ENCODE measurements at regions not wholly inside any gene's neighbourhood (a gene's known extent, or its start where the extent isn't known, plus 50 kb on each side); places are given as distances from the start of the nearest gene placed in this dataset.

DNA sequence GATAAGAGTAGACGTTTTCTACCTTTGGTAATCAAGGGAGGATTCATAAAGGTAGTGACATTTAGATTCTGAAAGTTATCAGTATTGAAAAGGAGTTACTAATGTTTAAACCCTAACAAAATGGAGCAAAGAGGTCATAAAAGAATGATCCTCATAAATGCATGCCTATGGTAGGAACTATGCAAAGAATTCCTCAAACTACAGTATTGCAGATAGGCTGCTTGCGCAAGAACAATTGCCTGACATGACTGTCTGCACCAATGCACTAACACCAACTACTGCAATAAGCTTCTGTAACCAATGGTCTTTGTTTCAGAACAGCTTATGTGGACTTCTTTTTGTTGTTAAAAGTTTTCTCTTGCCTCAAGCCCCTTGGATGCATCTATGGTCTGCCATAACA is 597.3 kb upstream of the ADGRL4 start:
- intact Hi-C loops (cut with DNase I) = no loop called here
- no peak overlapping the region for H3K27ac ChIP-seq (replicated peaks in 1 of 4)
- H3K4me1 ChIP-seq = no peaks in the 10 kb centered on the region
- no peak for DNase-seq (ENCODE audit: extremely low spot score)
- WGBS = 79% methylated on average over 2 of the region's 2 CpGs
- H3K4me3 ChIP-seq = no peak overlapping the region
- H3K27me3 ChIP-seq = no peaks in the 10 kb centered on the region
- H3K36me3 ChIP-seq = no peaks in the 10 kb centered on the region
- H3K9me3 ChIP-seq = peaks cover 0 to 6% (median 0%) of the 10 kb centered on the region in 4 donors
- TF ChIP-seq, protein P1, sequence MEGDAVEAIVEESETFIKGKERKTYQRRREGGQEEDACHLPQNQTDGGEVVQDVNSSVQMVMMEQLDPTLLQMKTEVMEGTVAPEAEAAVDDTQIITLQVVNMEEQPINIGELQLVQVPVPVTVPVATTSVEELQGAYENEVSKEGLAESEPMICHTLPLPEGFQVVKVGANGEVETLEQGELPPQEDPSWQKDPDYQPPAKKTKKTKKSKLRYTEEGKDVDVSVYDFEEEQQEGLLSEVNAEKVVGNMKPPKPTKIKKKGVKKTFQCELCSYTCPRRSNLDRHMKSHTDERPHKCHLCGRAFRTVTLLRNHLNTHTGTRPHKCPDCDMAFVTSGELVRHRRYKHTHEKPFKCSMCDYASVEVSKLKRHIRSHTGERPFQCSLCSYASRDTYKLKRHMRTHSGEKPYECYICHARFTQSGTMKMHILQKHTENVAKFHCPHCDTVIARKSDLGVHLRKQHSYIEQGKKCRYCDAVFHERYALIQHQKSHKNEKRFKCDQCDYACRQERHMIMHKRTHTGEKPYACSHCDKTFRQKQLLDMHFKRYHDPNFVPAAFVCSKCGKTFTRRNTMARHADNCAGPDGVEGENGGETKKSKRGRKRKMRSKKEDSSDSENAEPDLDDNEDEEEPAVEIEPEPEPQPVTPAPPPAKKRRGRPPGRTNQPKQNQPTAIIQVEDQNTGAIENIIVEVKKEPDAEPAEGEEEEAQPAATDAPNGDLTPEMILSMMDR (IDR thresholded peaks at IDR 0.05) = no peak
- no peak for TF ChIP-seq EP300 (IDR thresholded peaks at IDR 0.05)
- no peak for TF ChIP-seq POLR2A (IDR thresholded peaks at IDR 0.05; ENCODE audit: low read depth)
- no peak for TF ChIP-seq POLR2AphosphoS5 (IDR thresholded peaks at IDR 0.05)

DNA sequence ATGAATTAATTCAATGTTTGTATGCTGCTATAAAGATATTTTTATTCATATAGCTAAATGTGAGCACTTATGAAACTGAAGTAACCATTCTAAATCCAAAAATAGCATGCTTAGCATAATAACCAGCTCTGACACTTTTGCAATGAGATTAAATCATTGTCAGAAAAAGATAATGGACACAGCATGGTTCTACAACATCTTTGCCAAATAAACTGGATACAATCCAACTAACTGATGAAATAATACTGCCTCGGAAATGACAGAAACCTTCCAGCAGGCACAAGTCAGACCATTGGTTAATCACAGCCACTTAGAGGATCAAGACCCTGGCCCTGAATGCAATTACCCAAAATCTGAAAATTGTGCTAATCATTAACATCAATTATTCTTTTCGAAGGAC is 592.7 kb upstream of the ADGRL4 start:
- intact Hi-C loops (cut with DNase I) = no loop called here
- Histone ChIP-seq H3K27me3 (no peaks in the 10 kb centered on the region), H3K27ac (replicated peaks in 1 of 4) (no peak overlapping the region), H3K36me3 (no peaks in the 10 kb centered on the region), H3K4me1 (peaks cover 0 to 3% (median 0%) of the 10 kb centered on the region in 4 donors), H3K4me3 (no peak overlapping the region), H3K9me3 (peaks cover 0 to 6% (median 0%) of the 10 kb centered on the region in 4 donors)
- WGBS = 84% methylated on average over 2 of the region's 2 CpGs
- DNase-seq (ENCODE audit: extremely low spot score) = no peak
- TF ChIP-seq, protein P1 (IDR thresholded peaks at IDR 0.05) = no peak
- no peak for TF ChIP-seq POLR2AphosphoS5 (IDR thresholded peaks at IDR 0.05)

DNA sequence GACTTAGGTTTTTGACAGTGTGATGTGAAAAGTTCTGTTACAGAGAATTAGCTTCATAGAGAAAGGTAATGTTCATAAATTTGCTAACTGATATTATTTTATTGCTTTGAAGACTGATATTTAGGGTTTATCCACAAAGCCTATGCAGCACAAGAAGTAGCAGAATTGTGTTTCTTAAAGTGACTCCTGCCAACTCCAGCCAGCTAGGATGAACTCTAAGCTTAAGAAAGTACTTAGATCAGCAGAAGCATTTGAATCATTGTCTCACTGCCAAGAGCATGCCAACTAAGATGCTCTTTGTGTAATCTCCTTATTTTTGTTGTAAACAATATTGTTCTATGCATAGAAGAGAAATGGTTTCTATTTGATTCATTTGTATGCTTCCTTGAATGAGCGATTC is 589.4 kb upstream of the ADGRL4 start:
- Histone ChIP-seq H3K27me3 (no peaks in the 10 kb centered on the region), H3K4me3 (no peak overlapping the region), H3K9me3 (peaks cover 0 to 6% (median 0%) of the 10 kb centered on the region in 4 donors), H3K36me3 (no peaks in the 10 kb centered on the region), H3K4me1 (peaks cover 0 to 7% (median 2%) of the 10 kb centered on the region in 4 donors), H3K27ac (replicated peaks in 1 of 4) (no peak overlapping the region)
- 89% methylated on average over 1 of the region's 1 CpG for WGBS
- TF ChIP-seq, protein P1 (IDR thresholded peaks at IDR 0.05) = no peak
- TF ChIP-seq POLR2AphosphoS5 (IDR thresholded peaks at IDR 0.05) (no peak), POLR2A (IDR thresholded peaks at IDR 0.05; ENCODE audit: low read depth) (no peak), EP300 (IDR thresholded peaks at IDR 0.05) (no peak)
- intact Hi-C loops (cut with DNase I) = no loop called here
- no peak for DNase-seq (ENCODE audit: extremely low spot score)

DNA sequence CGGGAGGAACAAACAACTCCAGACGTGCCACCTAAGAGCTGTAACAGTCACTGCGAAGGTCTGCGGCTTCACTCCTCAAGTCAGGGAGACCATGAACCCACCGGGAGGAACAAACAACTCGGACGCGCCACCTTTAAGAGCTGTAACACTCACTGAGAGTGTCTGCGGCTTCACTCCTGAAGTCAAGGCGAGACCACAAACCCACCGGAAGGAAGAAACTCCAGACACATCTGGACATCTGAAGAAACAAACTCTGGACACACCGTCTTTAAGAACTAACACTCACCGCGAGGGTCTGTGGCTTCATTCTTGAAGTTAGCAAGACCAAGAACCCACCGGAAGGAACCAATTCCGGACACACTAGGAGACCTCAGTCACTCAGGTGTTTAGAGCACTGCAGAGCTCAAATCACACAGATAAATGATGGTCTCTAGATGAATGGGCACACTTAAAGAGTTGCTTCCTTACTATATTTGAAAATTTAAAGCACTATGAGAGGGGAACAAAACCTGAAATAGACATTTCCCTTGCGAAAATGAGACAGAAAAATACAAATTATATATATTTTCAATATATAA is 587.7 kb upstream of the ADGRL4 start:
- intact Hi-C loops (cut with DNase I) = no loop called here
- no peak overlapping the region for H3K4me3 ChIP-seq
- 92% methylated on average over 17 of the region's 17 CpGs for whole genome bisulfite sequencing
- no peaks in the 10 kb centered on the region for H3K36me3 ChIP-seq
- H3K9me3 ChIP-seq = no peaks in the 10 kb centered on the region
- H3K4me1 ChIP-seq = peaks cover 0 to 7% (median 2%) of the 10 kb centered on the region in 4 donors
- no peak overlapping the region for H3K27ac ChIP-seq (replicated peaks in 1 of 4)
- DNase-seq (ENCODE audit: extremely low spot score) = no peak
- no peaks in the 10 kb centered on the region for H3K27me3 ChIP-seq
- TF ChIP-seq, protein P1 (IDR thresholded peaks at IDR 0.05) = no peak
- TF ChIP-seq POLR2AphosphoS5 (IDR thresholded peaks at IDR 0.05) (no peak), EP300 (IDR thresholded peaks at IDR 0.05) (no peak)

DNA sequence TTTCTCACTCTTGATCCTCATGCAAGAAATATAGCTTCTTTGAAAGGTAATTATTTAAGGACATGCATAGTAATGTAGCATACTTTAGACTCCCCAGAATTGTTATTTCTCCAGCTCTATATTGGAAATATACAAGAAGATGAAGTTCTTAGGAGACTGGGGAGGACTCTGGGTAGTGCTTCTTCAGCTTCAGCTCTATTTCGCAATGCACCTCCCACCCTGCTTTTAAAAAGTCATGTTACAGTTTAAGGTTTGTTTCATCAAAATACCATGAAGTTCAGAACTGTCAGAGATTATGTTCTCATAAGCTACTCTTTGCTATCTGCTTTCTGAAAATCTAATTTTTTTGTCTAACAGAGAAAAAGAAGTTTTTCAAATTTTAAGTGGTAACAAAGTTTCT is 586.2 kb upstream of the ADGRL4 start:
- WGBS = 94% methylated on average over 1 of the region's 1 CpG
- Histone ChIP-seq H3K36me3 (no peaks in the 10 kb centered on the region), H3K4me3 (no peak overlapping the region), H3K4me1 (peaks cover 0 to 7% (median 2%) of the 10 kb centered on the region in 4 donors), H3K27ac (replicated peaks in 1 of 4) (no peak overlapping the region), H3K27me3 (no peaks in the 10 kb centered on the region), H3K9me3 (no peaks in the 10 kb centered on the region)
- intact Hi-C loops (cut with DNase I) = no loop called here
- DNase-seq (ENCODE audit: extremely low spot score) = no peak
- TF ChIP-seq EP300 (IDR thresholded peaks at IDR 0.05) = no peak
- TF ChIP-seq, protein P1 (IDR thresholded peaks at IDR 0.05) = no peak
- no peak for TF ChIP-seq POLR2AphosphoS5 (IDR thresholded peaks at IDR 0.05)
